T-helper 1 cell treated with Interleukin-12 subunit alpha and Interleukin-12 subunit beta and Interleukin-4 antibody, amounts not matched to agents 30 ng/mL and 1 ng/mL, for 36 hours (primary cell): ENCODE measurements at regions not wholly inside any gene's neighbourhood (a gene's known extent, or its start where the extent isn't known, plus 50 kb on each side); places are given as distances from the start of the nearest gene placed in this dataset.

Source experiments
- intact Hi-C: fragments of 100-400 bp; cut with micrococcal nuclease; formaldehyde crosslinking; loops from one replicate; pipeline ENCODE4 v1.15.1; 2024

GRCh38 chr9:135239100-135239768 is 151.8 kb downstream of the OLFM1 start:
- intact Hi-C loops = no loop called here

DNA sequence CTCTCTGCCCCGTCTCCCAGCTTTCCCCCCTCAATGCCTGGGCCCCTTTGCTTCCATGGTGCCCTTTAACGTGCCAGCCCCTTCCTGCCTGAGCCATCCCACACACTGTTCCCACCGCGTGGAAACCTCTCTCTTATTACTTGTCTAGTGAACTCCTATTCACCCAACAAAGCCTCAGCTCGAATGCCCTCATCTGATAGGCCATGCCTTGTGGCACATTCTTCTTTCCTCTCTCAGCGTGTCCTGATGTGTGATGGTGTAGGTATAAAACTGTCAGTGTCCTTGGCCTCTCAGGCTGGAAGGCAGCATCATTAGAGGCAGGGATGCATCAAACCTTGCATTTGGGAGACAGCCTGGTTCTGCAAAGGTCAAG is 152.3 kb downstream of the OLFM1 start:
- intact Hi-C loops = no loop called here

GRCh38 chr9:135240222-135240621 is 152.8 kb downstream of the OLFM1 start:
- intact Hi-C loops = no loop called here

DNA sequence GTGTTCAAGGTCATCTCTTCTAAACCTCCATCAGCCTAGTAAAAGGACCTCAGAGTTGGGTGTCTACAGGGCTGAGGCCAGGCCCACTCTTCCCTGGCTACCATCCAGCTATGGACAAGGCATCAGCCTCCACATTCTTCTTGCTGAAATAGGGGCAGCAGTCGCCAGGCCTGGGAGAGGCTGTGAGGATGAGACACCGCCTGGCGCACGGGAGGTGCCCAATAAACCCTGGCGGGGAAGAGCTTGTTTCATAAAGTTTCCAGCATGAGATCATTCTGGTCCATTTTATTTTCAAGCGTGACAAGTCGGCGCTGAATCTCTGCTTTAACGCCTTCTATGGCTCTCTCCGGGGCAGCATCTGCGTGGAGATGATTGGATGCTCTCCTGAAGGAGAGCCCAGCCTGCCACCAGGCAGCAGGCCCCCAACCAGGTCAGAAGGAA is 153.4 kb downstream of the OLFM1 start:
- intact Hi-C loops = no loop called here

GRCh38 chr9:135241381-135242048 is 154.0 kb downstream of the OLFM1 start:
- intact Hi-C loops = no loop called here

DNA sequence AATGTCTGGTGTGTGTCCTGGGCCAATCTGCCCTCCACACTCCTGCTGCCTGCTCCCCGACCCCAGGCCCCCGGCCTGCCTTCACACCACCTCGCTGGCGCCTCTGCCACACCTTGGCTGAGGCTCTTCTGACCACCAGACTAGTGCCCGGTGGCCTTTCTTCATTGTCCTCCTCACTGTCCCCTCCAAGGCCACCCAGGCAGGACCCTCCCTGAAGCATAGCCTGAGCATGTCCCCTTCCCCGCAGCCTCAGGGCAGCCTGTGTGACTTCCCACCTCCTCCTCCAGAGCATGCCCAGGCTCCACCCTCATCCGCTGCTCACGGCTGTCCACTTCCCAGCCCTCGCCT is 154.6 kb downstream of the OLFM1 start:
- intact Hi-C loops = no loop called here

- intact Hi-C loops = no loop called here
These were observed 154.9 kb downstream of the OLFM1 start for GRCh38 chr9:135242406-135242805.

- intact Hi-C loops = no loop called here
These were observed 156.0 kb downstream of the OLFM1 start for GRCh38 chr9:135243201-135244190.

DNA sequence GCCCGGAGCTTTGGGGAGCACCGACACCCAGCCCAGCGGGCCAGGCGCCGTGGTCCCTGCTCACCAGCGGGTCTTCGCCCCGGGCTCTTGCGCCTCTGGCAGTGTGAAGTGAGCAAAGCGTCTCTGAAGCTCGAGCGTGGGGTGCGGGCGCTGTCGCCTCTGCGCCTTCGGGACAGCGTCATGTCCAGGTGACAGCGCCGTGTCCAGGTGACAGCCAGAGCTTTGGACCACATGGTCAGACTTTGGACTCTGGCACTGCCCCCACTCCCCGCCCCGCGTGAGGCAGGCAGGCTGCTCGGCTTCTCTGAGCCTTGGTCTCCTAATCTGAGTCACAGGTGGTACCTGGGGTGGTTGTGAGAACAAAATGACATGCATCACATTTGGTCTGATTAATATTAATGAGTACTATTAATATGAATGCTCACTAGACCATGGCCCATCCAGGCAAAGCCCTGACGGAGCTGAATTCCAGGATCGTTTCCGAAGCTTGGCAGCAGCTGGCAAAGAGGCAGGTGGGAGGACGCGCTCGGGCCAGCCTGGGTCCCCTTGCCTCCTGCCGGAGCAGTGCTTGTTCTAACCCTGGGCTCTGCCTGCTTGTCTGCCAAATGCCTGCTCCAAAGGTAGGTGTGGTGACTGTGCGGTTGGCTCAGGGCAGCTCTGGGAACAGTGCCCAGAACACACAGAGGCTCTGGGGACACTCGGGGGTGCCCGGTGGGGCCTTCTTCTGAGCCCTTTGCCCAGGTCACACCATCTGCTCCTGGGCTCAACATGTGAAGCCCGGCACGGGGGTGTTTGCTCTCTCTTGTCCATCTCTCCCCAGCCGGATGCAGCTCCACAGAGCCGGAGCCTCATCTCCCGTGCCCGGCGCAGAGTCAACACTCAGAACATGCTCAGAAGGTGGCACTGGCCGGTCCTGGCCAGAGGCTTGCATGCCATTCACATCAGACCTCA is 157.1 kb downstream of the OLFM1 start:
- intact Hi-C loops = no loop called here

DNA sequence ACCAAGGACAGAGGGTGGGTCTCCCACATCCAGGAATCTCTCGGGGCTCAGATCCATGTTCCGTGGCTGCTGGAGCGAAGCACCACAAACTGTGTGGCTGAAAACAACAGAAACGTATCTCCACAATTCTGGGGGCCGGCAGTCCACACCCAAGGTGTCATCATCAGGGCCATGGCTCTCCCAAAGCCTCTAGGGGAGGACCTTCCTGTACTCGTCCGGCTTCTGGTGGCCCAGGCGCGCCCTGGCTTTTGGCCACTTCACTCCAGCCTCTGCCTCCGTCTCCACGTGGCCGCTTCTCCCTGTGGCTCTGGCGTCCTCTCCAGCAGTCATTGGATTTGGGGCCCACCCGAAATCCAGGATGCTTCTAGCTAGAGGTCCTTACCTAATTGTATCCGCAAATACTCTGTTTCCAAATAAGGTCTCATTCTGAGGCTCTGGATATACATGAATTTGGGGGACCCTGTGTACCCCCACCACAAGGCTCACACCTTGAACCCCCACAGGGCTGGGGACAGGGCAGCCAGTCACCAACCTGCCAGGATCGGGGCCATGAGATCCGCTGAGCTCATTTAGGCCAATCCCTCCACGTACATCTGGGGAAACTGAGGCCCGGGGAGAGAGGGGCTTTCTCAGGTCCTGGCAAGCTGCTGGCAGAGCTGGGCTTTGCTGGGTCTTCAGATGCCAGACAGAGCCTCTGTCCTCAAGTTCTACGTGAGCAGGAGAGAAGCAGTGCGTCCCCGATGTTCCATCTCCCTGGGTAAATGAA is 158.2 kb downstream of the OLFM1 start:
- intact Hi-C loops = no loop called here

DNA sequence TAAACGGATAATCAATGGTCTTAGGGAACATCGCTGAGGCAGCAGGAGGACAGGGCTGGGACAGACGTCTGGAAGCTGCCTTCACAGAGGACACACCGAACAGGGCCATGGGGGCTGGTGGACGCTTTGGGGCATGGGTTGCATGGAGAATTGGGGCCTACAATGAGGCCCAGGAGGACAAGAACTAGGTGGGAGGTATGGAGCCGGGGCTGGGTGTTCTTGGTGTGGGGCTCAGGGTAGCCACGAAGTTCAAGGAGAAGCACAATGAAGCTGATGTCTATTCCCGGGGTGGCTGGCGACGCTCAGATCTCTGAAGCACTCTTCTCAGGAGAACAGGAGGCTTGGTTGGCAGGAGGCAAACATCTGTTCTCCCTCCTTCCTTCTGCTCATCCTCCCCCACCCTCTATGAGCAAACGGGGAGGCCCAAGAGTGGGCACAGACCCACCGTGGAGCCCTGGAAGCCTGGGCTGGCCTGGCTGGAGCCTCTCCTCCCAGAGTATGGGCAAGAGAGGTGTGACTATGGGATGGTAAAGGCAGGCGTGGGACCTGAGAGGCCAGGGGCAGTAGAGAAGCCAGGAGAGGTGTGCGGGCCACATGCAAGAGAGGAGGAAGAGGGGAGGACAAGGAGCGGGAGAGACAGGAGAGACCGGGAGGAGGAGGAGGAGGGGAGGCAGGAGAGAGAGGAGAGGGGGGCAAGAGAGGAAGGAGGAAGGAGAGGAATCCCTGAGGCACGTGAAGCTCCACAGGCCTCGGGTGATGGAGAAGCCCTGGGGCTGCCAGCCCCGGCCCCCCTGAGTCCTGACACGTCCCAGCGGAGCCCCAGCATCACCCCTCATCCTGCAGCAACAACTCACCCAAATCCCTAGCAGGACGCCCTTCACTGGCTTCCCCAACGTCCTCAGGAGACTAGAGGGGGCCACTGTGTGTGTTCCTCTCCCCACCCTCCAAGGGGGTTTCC is 159.1 kb downstream of the OLFM1 start:
- intact Hi-C loops = no loop called here

DNA sequence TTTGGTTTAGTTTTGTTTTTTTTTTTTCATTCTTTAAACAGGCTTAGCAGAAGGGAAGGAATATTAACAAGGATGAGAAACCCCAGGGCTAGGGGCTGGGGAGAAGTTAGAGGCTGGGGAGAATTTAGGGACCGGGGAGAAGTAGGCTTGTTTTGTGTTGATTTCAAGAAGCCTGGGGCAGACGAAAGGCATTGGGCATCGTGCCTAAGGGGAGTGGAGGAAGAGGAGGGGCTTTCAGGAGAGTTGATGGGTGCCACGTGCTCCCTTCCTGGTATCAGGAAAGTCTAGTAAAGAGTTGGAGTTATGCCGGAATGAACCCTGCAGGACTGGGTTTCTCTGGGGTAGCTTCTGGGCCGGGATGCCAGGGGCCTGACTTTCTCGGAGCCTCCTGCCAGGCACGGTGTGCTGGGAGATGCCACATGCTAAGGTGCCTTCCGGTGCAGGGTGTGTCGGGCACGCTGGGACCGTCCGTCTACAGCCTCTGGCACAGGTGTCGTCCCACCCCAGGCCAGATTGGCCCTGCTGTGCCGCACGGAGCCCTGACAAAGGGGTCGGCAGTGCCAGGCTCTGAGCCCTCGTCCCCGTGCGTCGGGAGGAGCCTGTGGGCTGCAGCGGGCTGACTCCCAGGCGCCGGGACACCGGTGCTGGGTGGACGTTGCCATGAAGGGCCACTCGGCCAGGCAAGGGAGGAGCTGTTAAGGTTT is 159.9 kb downstream of the OLFM1 start:
- intact Hi-C loops = no loop called here

DNA sequence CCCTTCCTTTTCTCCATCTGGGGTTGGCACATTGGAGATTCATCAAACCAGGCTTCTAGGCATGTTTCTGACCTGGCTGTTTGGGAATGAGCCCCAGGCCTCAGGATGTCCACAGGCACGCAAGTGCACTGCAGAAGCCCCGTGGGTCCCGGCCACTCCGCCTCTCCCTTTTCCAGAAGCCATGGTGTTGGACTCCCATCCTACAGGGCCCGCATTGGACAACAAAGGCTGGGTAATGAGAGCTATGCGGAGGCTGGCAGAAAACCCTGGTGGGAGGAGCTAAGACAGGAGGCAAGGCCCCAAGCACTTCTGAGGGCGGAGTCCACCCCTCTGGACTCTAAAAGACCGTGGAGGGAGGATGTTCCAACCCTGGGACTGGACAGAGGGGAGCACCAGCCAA is 160.6 kb downstream of the OLFM1 start:
- intact Hi-C loops = no loop called here

DNA sequence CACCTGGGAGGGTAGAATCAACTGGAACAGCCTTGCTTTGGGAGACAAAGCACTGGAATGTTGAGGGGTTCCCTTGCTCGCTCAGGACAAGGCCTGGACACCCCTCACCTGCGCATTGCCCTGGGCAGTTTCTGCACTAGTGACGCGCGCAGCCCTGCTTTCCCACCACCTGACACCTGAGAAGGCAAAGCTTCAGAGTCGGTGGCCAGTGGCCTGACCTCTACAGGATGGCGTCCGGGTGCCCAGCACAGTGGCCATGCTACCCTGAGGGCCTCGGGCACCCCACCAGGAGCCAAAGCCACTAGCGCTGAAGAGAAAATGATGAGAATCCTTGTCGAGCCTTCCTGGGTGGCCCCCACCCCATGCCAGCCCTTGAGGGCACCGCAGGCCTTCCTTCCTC is 161.3 kb downstream of the OLFM1 start:
- intact Hi-C loops = no loop called here

DNA sequence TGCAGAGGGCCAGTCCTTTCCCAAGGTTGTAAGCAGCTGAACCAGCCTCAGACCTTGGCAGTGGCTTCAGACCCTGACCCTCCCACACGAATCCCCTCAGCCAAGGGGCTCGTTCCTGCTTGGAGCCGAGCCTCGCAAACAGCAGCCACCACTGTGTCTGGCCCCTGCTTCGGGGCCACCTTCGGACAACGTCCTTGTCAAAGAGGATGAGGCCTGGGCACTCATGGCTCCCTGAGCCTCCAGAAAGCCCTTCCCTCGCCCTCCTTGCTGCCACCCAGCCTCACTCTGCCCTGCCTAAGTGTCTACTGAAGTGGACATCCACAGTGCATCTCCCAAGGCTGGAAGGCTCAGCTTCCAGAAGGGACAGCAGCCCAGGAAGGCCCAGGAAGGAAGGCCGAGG is 161.7 kb downstream of the OLFM1 start:
- intact Hi-C loops = no loop called here

DNA sequence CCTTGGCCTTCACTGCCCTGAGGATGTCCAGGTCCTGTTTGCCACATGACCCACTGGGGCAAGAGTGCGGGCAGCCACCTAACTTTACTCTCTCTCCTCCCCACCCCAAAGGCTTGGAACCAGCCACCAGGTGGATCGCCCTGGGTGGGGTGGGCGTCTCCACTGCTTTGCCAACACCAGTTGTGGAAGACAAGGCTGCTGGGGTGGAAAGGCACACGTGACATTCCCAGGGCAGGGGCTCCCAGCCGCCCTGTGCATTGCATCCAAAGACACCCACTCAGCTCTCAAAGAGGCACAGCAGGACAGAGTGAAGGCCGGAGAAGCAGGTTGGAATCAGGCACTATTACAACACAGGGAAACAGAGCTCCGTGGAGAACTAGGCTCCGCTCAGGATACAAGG is 162.2 kb downstream of the OLFM1 start:
- intact Hi-C loops = no loop called here

DNA sequence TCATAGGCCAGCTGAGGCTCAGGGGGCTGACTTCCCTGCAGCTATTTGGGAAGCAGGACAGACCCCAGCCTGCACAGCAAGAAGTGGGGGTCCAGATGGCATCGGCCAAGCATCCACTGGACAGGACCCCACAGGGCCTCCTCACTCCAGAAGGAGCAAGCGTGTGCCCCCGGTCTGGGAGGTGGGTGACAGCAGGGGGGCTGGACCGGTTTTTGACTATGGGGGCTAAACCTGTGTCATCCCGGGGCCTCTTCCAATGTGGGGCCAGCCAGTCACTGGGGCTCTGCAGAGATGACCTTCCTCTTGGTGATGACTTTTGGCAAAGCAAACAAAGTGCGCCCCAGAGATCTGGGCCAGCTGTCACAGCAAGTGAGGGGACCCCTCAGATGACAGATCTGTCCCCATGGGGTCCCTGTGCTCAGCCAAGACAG is 163.9 kb downstream of the OLFM1 start:
- intact Hi-C loops = no loop called here

GRCh38 chr9:135251996-135252760 is 164.7 kb downstream of the OLFM1 start:
- intact Hi-C loops = no loop called here
